Vagina (tissue), 2 donors: ENCODE measurements at regions not wholly inside any gene's neighbourhood (a gene's known extent, or its start where the extent isn't known, plus 50 kb on each side); places are given as distances from the start of the nearest gene placed in this dataset.

Source experiments
- CTCF ChIP-seq, 3 experiments: fragments of 450-650 bp in 2 of 3; fragments of 200-600 bp in 1 of 3; sonication (generic) in 1 of 3; IDR thresholded peaks; one replicate each; pipeline ENCODE4 v1.5.1; 2017 to 2019; ENCODE audit warnings: antibody characterized with exemption in 3 of 3, mild to moderate bottlenecking in 2 of 3, moderate library complexity in 2 of 3
- POLR2A ChIP-seq, 2 donors: fragments of 450-650 bp; IDR thresholded peaks; one replicate each; pipeline ENCODE4 v1.6.1; 2017; ENCODE audit warnings: antibody characterized with exemption in 2 of 2, mild to moderate bottlenecking in 2 of 2, moderate library complexity in 2 of 2
- POLR2AphosphoS5 ChIP-seq, 2 donors: sonication (generic); formaldehyde crosslinking; IDR thresholded peaks; one replicate each; pipeline ENCODE4 v1.9.0; 2017; ENCODE audit warnings: antibody characterized with exemption in 2 of 2, mild to moderate bottlenecking in 2 of 2, low read depth in 1 of 2; ENCODE audit not compliant: insufficient read depth in 1 of 2

GRCh38 chr6:109912118-109912517 lies 66.0 kb upstream of the GPR6 start:
- TF ChIP-seq POLR2A (IDR thresholded peaks at IDR 0.05) (no peak), CTCF (IDR thresholded peaks at IDR 0.05) (no peak), POLR2AphosphoS5 (IDR thresholded peaks at IDR 0.05; ENCODE audit: insufficient read depth in 1 of 2, low read depth in 1 of 2) (no peak)
